GM19438 (cell line): ENCODE measurements at regions not wholly inside any gene's neighbourhood (a gene's known extent, or its start where the extent isn't known, plus 50 kb on each side); places are given as distances from the start of the nearest gene placed in this dataset.

ENCODE experiments used
- ATAC-seq: cut with Tn5 transposase; IDR thresholded peaks from one replicate; pipeline ENCODE4 v1.9.1; 2021; ENCODE audit warnings: low read depth; ENCODE audit not compliant: unreplicated experiment

DNA sequence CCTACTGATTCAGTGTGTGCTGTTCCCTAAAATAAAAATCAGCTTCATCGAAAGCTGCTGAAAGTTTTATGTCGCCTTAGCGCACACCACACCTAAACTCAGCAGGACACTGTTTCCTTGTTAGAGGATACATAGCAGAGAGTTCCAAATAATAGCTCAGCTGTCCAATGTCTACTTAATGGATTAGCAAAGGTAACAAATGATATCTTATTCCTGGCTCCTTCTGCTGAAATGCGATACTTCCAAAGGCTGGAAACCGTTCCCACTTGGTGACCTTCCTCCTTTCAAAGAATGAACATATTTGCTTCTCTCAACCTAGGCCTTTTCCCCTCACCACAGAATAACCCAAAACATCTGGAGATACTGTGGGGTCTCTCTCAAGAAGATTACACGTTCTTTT lies 189.5 kb upstream of the GMDS start:
- ATAC-seq = no peak

DNA sequence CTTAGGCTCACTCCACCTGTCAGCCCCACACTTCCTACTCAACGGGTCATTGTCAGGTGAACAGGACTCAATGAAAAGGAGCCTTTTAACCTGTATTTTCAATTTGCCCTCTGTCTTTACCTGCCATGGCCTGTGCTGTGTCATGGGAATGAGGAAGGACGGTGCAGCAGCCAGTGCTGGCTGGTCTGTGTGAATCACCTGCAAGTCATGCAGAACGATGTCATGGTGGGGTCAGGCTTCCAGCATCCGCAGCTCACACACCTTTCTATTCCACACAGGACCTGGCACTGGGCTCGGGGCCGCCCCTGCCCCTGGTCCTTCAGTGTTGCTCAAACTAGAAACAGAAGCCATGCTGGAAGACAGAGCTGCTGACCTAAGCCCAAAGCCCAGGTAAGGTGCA lies 188.7 kb upstream of the GMDS start:
- no peak for ATAC-seq

DNA sequence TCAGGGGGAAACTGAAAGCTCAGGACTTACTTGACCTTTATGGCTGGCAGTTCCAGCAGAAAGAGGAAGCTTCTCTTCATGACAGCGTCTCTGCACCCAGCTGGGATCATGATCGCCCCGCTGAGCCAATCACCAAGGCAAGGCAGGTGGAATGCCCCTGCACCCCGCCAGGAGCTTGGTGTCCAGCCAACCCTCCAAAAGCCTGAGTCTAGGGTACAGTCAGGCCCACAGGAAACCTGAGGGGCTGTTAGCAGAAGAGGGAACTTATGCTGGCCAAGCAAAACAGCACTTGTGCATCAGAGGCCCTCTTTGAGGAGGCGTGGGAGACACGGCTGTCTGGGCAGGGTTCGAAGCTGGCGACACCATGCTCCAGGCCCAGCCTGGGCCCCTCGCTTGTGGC lies 188.3 kb upstream of the GMDS start:
- ATAC-seq = no peak

DNA sequence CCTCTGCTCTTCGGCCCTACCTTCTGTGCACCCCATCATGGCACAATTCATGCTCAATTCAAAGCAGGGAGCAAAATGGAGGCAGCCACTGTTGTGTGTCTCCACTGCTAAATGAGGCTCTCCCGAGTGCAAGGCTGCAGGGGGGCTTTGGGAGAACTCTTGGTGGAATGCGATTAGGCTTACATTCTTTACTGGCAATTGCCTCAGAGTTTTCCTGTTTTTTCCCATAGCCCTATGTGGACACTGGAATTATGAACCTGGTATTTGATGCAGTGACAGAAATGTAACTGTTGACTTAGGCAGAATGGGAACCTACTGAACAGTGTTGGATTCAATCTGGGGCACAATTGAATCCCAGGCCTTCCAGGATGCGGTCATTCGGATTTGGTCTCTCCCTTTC lies 187.9 kb upstream of the GMDS start:
- no peak for ATAC-seq

DNA sequence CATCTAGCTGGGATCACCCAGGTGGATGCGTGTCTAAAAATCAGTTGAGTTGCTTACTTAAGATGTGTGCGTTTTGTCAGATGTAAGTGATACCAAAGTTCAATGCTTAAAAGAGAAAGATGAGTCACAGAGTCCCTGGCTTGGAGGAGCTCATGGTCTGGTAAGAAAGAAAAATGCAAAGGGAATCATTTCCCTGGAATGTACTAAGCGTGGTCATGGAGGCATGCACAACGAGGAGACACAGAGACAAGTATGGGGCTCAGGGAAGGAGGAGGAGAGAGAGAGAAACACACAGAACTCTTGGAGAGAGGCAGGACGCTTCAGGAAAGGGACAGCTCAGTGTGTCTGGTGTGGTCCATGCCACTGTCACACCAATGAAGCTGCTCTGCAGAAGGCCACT lies 186.9 kb upstream of the GMDS start:
- ATAC-seq = no peak

DNA sequence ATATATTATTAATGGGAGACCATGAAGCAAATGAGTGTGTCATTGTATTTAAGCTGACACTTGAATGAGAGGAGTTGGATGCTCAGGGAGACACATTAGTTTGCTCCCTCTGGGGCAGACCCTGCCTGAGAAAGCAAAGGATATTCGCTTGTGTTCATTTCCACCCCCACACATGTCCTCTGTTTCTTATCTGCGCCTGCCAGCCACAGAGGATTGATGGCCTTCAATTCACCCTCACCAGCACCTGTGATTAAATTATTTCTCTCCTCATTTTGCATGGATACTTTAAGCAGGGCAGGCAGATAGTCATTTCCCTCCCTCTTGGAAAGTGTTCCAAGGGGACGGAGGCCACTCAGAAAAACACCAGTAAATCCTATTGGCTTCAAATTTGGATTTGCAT lies 185.2 kb upstream of the GMDS start:
- no peak for ATAC-seq

DNA sequence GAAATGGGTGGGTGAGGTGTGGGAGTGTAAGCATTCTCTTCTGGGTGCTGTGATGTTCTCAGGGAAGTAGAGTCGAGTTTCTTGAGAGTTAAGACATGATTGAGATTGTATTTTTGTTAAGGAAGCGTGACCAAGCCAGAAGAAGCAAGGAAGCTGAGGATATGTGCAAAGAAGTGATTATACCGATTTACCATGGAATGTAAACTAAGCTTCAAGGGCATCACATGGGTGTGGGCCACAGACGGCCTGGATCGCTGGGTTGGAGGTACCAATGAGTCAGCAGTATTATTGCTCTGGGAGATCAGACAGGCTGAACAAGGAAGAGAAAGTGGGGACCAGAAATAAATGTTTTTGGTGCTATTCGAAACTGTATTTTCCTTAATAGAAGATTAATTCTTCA lies 184.1 kb upstream of the GMDS start:
- no peak for ATAC-seq

DNA sequence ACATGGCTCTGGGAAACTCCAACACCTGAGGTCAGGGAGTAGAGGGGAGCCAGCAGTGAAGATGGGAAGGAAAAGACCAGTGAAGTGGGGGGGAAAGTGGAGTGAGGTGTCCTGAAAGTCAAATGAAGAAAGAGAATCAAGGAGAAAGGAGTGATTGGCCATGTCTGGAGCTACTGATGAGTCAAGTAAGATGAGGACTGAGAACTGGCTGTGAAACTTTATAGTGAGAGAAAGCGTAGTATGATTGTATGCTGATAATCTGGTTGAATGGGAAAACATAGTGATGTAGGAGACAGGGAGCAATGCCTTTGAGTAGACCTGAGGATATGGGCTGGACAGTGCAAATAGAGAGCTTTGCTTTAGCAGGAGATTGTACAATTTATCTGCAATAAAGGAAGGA lies 183.6 kb upstream of the GMDS start:
- no peak for ATAC-seq

DNA sequence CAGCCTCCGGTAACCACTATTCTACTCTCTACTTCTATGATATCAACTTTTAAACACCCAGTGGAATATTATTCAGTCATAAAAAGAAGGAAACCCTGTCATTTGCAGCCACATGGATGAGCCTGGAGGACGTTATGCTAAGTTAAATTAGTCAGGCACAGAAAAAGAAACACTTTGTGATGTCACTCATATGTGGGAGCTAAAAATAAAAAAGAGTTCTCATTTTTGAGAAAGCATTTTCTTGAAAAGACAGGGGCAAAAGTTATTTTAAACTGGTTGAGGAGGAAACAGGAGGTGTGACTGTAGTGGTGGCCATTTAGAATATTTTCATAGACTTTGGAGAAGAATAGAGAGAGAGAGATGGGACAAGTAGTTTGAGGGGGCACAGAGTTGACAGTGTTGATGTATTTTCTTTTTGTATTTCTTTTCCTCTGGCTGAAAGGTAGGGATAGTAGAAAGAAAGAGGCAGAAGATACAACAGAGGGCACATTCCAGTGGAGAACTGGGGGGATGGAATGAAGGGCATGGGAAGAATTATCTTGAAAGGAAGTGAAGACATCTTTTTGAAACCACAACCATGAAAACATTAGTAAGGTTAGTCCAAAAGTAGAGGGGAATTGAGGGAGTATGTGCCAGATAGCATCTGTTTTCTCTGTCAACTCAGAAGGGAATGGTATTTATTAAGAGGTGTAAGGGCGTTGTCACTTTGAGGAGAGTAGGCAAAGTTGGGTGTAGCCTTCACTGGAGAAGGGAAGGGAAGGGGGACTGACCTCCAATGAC lies 181.3 kb upstream of the GMDS start:
- ATAC-seq = no peak

DNA sequence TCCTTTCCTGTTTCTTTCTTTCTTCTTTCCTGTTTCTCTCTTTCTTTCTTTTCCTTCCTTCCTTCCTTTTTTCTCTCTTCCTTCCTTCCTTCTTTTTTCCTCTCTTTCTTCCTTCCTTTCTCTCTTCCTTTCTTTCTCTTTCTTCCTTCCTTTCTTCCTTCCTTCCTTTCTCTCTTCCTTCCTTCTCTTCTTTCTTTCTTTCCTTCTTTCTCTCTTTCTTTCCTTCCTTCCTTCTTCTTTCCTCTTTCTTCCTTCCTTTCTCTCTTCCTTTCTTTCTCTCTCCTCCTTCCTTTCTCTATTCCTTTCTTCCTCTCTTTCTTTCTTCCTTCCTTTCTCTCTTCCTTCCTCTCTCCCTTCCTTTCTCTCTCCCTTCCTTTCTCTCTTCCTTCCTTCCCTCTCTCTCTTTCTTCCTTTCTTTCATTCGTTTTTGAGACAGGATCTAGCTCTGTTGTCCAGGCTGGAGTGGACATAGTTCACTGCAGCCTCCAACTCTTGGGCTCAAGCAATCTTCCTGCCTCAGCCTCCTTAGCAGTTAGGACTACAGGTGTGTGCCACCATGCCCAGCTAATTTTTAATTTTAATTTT lies 170.8 kb upstream of the GMDS start:
- no peak for ATAC-seq

DNA sequence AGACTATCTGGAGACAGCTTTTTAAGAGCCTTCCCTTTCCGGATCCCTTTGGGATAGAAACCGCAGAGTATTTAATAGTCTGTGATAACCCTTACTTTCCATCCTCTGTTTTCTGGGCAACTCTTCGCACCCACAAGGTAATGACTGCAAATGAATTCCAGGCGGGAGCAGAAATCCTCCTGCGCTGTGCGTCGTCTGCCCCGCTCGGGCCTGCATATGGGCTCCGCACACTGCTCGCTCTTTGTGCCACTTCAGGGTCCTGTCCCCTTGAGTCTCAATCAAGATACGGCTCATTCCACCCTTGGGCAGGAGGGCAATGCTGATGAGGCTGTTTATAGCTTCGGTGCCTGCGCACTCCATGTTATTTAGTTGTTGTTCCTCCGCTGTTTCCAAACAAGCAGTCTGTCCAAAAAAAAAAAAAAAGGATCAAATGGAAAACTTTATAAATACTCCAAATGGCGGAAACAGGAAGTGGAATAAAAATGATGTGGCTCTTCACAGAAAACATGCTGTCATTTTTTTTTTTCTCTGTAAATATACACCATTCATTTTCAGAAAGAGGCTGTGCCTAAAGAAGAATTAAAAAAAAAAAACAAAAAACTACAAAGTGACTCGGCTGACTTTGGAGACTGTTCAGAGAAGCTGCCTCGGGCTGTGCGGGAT lies 169.6 kb upstream of the GMDS start:
- no peak for ATAC-seq

DNA sequence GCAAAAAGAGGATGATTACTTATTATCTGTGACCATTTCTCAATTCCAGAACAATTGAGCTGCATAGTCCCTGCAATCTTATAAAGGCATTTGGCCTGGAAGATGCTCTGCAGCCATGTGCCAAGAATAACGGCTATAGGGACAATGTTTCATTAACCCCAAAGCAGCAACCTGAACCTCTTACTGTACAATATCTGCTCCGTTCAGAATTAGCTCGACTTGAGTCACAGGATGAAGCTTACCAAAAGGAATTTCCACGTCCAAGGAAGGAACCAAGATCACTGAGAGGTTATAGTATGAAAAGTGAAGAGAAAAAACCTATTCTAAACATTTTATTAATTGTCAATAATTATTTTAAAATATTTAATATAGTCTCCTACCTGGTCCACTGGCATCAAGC lies 167.3 kb upstream of the GMDS start:
- no peak for ATAC-seq

DNA sequence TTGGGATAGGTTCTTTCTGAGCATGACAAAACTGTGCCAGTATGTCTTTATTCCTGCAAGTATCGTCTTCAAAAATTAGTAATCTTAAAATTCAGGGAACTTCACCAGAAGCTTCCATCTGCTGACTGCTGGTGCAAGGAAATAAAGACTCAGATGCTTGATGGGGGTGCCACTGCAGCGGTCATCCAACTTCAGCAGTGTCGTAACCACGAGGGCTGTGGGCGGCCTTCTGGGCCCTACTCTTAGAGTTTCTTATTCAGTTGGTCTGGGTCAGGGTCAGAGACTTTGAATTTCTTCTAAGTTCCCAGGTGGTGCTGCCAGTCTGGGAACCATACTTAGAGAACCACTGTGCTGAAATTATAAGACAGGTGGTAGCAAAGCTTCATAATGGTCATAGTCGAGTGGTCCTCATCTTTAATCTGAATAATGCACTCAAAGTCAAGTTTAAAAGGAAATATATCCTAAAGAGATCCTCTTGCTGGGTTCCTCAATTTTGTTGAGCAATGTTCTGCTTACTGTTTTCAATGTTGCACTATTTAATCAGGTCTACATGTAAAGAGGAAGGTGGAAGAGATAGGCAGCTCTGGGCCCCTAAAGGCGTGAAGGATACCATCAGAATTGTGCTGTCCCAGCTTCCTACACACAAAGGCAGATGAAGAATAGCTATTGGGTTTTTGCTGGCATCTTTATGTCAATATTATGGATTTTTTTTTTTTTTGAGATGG lies 165.4 kb upstream of the GMDS start:
- no peak for ATAC-seq

DNA sequence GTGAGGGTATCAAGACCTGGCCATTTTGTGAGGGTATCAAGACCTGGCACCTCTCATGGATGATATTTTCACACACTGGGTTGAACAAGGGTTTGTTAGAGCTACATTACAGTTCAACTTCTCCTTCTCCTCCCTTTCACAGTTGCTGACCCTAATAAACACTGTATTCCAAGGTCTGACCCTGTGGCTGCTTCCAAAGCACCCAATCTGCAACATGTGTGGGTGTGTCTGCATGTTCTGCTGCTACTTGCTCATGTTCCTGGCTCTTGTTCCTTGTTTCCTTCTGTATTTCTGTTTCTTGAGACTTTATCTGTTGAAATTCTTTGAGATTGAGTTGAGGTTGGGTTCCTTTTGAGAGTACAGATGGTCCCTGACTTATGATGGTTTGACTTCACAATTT lies 162.1 kb upstream of the GMDS start:
- no peak for ATAC-seq

DNA sequence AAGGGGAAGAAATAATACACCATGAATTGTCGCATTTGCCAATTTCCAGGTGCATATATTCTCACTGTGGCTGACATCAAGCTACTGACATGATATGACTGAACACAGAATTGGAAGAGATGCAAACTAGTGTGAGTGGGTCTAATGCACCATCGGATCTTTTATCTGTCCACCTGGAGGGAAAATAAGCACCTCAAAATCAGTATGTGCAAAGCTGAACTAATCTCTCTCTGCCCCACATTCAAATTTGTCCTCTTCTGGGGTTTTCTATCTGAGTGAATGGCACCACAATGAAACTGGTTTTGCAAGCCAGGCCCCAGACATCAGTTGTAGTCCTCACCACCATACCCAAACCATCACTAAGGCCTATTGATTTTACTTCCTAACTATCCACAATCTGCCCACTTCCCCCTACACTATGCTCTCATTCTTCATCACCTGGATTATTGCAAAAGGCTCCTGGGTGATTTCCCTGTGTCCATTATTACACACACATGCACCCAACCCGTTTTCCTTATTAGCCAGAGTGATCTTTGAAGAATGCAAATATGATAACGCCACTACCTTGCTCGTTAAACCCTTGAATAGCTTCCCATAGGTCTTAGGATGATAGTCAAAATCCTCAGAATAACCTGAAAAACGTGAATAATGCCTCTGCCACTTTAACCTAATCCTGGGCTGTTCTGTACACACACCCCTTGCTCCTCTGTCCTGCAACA lies 159.0 kb upstream of the GMDS start:
- ATAC-seq = no peak

DNA sequence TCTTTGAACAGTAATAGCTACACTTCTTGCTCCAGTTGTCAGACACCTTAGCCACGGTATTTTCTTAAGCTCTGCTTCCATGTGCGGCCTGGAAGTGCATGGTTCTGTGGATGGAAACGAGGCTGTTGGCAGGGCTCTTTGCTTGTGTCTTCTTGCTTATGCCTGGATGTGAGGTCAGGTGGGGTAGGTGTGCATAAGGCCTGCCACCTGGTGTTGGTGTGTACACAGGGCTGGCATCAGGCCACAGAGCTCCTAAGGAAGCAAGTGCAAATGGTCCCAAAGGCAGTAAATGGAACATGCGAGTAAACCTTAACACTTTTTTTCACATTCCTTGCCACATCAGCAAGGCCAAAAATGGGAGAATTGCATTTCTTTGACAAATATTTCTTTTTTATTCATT lies 158.1 kb upstream of the GMDS start:
- no peak for ATAC-seq

DNA sequence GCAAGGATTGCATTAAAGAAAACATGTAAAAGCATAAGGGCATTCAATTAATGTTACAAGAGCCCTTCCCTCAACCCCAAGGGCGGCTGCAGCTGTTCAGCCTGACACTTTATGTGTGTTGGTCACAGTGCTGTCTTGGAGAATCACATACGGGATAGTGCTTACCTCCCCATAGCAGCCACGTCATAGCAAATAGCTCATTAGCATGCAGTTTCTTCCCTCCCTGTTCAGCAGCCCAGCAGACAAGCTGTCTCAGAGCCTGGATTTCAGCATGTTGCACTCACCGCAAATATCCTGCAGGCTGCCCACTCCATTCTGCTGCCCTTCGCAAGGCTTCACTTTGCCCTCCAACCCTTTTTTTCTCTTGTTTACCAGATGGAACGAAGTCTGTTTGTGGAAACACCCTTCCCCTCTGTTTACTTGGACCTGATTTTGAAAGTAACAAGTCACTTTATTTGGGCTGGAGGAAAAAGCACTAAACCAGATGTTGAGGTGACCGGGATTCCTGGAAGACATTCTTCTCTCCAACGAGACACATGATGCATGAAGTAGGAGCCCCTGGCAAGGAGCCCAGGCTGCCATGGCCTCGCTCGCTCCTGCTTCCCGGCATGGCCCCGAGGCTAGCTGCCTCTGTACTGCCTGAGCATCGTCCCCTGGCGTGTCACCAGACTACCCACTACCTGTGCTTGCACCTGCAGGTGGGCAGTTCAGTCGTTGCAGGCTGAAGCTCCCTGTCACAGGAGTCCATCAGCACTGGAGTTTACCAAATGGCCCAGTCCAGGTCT lies 151.6 kb upstream of the GMDS start:
- no peak for ATAC-seq

DNA sequence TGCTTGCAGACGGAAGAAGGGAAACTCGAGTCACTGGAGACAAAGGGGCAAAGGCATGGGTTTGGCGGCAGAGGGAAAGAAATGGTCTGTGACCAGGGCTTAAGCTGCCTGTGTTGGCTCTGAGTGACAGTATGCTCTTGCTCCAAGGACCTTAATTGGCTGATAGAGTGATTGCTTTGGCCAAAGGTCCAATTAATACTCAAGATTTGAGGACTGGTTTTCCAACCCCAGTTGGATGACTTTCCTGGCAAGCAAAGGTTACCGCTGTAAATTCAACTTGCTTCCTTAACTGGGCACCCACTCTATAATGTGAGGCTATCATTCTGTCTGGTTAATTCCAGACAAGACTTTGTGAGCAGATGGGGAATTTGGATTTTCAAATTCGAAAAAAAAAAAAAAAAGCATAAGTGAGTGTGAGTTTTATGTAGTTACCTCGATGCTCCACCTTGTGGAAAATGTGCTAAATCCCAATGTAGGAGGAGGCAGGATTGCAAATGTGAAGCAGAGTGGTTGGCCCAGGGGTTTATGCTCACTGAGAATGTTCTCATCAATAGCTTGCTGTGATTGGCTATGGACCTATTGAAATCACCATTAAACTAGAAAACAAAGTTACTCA lies 150.7 kb upstream of the GMDS start:
- no peak for ATAC-seq

DNA sequence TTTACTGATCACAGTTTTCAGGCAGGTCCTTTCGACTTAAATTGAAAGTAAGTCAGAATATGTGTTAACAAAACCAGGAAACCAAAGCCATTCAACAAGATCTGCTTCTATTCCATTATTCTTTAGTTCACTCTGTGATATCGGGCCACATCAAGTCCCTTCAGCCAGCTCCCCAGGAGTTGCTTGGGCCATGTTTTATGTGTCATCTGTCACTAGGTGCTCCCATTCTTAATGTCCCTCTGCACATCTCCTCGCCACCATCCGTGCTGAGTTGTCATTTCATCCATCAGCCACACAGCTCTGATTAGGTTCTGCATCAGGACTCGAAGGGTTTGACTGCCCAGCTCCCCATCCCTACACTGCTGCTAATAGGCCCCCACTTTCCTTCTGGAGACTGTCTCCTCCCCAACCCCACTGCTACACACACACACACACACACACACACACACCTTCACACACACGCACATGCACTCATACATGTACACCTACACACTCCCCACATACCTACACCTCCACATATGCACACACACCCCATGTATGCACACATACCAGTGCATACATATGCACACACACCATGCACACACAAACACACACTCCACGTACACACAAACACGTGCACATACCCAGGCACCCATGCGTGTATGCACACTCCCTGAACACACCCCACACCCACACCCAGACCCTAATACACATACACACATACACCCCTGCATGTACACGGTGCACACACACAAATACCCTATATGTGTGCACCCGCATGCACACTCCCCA lies 143.3 kb upstream of the GMDS start:
- no peak for ATAC-seq
